Gastroesophageal sphincter (tissue), 4 donors: ENCODE measurements at regions not wholly inside any gene's neighbourhood (a gene's known extent, or its start where the extent isn't known, plus 50 kb on each side); places are given as distances from the start of the nearest gene placed in this dataset.

ENCODE experiments used
- ATAC-seq: fragments of 150-250 bp; one replicate; pipeline ENCODE4 v1.9.1; 2016; ENCODE audit warnings: mild to moderate bottlenecking, moderate library complexity
- H3K27ac ChIP-seq, 4 donors: fragments of 200-600 bp; sonication (generic) in 3 of 4; 1 replicate in 3 of 4; 2 replicates in 1 of 4; pipeline ENCODE4 v1.5.1; 2016 to 2019
- H3K27me3 ChIP-seq: fragments of 200-600 bp; sonication (generic); one replicate; pipeline ENCODE4 v1.5.1; 2019
- H3K36me3 ChIP-seq, 2 donors: fragments of 200-600 bp; sonication (generic); one replicate each; pipeline ENCODE4 v1.5.1; 2019; ENCODE audit warnings: control low read depth in 1 of 2
- H3K4me1 ChIP-seq, 3 donors: fragments of 200-600 bp; sonication (generic); 1 replicate in 2 of 3; 2 replicates in 1 of 3; pipeline ENCODE4 v1.5.1; 2016 to 2019; ENCODE audit warnings: control low read depth in 2 of 3
- H3K4me3 ChIP-seq, 2 donors: fragments of 200-600 bp; sonication (generic); one replicate each; pipeline ENCODE4 v1.5.1; 2019; ENCODE audit warnings: mild to moderate bottlenecking in 1 of 2, moderate library complexity in 1 of 2
- H3K9me3 ChIP-seq, 3 donors: fragments of 200-600 bp; sonication (generic); one replicate each; pipeline ENCODE4 v1.5.1; 2017 to 2019; ENCODE audit warnings: control low read depth in 2 of 3
- EP300 ChIP-seq: sonication (generic); formaldehyde crosslinking; IDR thresholded peaks from one replicate; pipeline ENCODE4 v1.6.1; 2017; ENCODE audit warnings: antibody characterized with exemption, mild to moderate bottlenecking
- POLR2A ChIP-seq, 2 donors: fragments of 450-650 bp; IDR thresholded peaks; one replicate each; pipeline ENCODE4 v1.6.1; 2017; ENCODE audit warnings: antibody characterized with exemption in 2 of 2, mild to moderate bottlenecking in 2 of 2, moderate library complexity in 1 of 2
- POLR2AphosphoS5 ChIP-seq: sonication (generic); formaldehyde crosslinking; IDR thresholded peaks from one replicate; pipeline ENCODE4 v1.6.1; 2017; ENCODE audit warnings: antibody characterized with exemption
- WGBS, 2 donors: methylation state at CpG; one replicate each; pipeline ENCODE4 v1.1.5; 2018; ENCODE audit warnings: low coverage in 1 of 2; 5-methylcytosine and 5-hydroxymethylcytosine counted together
- TF ChIP-seq, protein P1 (sequence below), 4 experiments: fragments of 200-600 bp in 2 of 4; fragments of 450-650 bp in 2 of 4; sonication (generic) in 1 of 4; IDR thresholded peaks; one replicate each; pipeline ENCODE4 v1.5.1; 2017 to 2019; ENCODE audit warnings: antibody characterized with exemption in 4 of 4, mild to moderate bottlenecking in 2 of 4, moderate library complexity in 2 of 4

DNA sequence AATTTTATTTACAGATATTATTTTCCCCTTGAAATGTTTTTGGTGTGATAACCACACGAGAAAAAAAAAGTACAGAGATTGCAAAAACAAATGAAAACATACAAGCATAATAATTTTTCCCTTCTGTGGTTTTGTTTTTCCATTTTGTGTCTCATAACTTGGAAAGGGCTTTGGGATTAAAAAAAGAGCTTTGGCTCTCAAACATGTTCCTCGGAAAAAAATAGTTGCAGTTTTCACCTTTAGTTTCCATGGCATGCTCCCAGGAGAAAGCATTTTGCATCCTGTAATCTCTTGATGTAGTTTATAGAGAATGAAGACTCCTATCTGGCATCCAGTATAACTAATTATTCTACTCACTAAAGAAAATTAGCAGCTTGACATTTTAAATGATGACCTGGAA is 362.1 kb upstream of the PDGFD start:
- no peak overlapping the region for H3K27ac ChIP-seq
- H3K4me3 ChIP-seq = no peak overlapping the region
- H3K36me3 ChIP-seq = no peaks in the 10 kb centered on the region
- H3K27me3 ChIP-seq = no peaks in the 10 kb centered on the region
- ATAC-seq = no peak
- peaks cover 0 to 16% (median 5%) of the 10 kb centered on the region in 3 donors for H3K4me1 ChIP-seq
- H3K9me3 ChIP-seq = no peaks in the 10 kb centered on the region
- WGBS, 2 donors = 3 to 21% methylated on average over 2 of the region's 2 CpGs
- TF ChIP-seq EP300 (no peak), POLR2A (IDR thresholded peaks at IDR 0.05) (no peak), POLR2AphosphoS5 (no peak)
- TF ChIP-seq, protein P1, sequence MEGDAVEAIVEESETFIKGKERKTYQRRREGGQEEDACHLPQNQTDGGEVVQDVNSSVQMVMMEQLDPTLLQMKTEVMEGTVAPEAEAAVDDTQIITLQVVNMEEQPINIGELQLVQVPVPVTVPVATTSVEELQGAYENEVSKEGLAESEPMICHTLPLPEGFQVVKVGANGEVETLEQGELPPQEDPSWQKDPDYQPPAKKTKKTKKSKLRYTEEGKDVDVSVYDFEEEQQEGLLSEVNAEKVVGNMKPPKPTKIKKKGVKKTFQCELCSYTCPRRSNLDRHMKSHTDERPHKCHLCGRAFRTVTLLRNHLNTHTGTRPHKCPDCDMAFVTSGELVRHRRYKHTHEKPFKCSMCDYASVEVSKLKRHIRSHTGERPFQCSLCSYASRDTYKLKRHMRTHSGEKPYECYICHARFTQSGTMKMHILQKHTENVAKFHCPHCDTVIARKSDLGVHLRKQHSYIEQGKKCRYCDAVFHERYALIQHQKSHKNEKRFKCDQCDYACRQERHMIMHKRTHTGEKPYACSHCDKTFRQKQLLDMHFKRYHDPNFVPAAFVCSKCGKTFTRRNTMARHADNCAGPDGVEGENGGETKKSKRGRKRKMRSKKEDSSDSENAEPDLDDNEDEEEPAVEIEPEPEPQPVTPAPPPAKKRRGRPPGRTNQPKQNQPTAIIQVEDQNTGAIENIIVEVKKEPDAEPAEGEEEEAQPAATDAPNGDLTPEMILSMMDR (IDR thresholded peaks at IDR 0.05) = no peak

- Histone ChIP-seq H3K4me1 (peaks cover 0 to 16% (median 5%) of the 10 kb centered on the region in 3 donors), H3K9me3 (no peaks in the 10 kb centered on the region), H3K27ac (no peak overlapping the region), H3K36me3 (no peaks in the 10 kb centered on the region), H3K27me3 (no peaks in the 10 kb centered on the region), H3K4me3 (no peak overlapping the region)
- TF ChIP-seq EP300 (no peak), POLR2A (IDR thresholded peaks at IDR 0.05) (no peak), POLR2AphosphoS5 (no peak)
- TF ChIP-seq, protein P1 (IDR thresholded peaks at IDR 0.05) = no peak
- ATAC-seq = no peak
- 20 to 81% methylated on average over 2 to 3 of the region's 3 CpGs for WGBS, 2 donors
These were observed 361.5 kb upstream of the PDGFD start for GRCh38 chr11:104525416-104525815.

DNA sequence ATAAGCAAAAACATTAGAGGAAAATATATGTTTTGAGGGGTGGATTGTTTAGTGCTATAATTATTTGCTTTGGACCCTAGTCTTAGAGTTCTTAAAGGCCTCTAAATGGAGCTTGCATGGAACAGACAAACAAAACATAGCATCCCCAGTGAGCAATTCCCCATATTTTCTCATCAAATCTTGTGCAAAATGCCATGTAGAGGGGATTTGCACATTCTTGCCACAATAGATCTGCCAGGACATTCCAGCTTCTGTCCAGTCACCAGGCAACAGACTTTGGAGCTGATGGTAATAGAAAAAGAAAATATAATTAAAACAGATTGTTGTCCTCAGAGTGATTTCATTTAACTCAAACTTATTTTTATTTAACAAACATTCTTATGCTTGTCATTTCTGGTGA is 360.3 kb upstream of the PDGFD start:
- no peaks in the 10 kb centered on the region for H3K27me3 ChIP-seq
- H3K9me3 ChIP-seq = no peaks in the 10 kb centered on the region
- H3K4me3 ChIP-seq = no peak overlapping the region
- no peak overlapping the region for H3K27ac ChIP-seq
- H3K36me3 ChIP-seq = no peaks in the 10 kb centered on the region
- no peak for ATAC-seq
- TF ChIP-seq, protein P1 (IDR thresholded peaks at IDR 0.05) = no peak
- TF ChIP-seq POLR2AphosphoS5 (no peak), EP300 (no peak), POLR2A (IDR thresholded peaks at IDR 0.05) (no peak)
- peaks cover 0 to 16% (median 5%) of the 10 kb centered on the region in 3 donors for H3K4me1 ChIP-seq

DNA sequence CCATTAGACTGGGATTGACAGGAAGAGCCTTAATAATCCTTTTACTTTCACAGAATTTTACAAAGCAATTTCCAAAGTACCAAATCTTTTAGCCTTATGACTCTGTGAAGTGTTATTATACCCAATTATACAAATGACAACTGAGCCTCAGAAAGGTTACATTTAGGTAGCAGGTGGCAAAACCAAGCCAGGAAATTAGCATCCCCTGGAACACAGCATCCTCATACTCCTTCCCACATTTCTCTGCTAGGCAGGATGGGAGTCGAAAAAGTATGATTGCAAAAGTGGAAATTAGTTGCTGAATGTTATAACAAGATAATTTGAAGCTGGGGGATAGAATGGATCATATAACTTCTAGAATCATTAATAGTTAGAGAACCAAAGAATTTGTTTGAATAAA is 359.7 kb upstream of the PDGFD start:
- 93 to 100% methylated on average over 1 of the region's 1 CpG for WGBS, 2 donors
- Histone ChIP-seq H3K4me1 (peaks cover 0 to 16% (median 5%) of the 10 kb centered on the region in 3 donors), H3K27me3 (no peaks in the 10 kb centered on the region), H3K9me3 (no peaks in the 10 kb centered on the region), H3K4me3 (no peak overlapping the region), H3K36me3 (no peaks in the 10 kb centered on the region), H3K27ac (no peak overlapping the region)
- ATAC-seq = no peak
- no peak for TF ChIP-seq POLR2A (IDR thresholded peaks at IDR 0.05)
- TF ChIP-seq POLR2AphosphoS5 = no peak
- TF ChIP-seq, protein P1 (IDR thresholded peaks at IDR 0.05) = no peak
- no peak for TF ChIP-seq EP300

DNA sequence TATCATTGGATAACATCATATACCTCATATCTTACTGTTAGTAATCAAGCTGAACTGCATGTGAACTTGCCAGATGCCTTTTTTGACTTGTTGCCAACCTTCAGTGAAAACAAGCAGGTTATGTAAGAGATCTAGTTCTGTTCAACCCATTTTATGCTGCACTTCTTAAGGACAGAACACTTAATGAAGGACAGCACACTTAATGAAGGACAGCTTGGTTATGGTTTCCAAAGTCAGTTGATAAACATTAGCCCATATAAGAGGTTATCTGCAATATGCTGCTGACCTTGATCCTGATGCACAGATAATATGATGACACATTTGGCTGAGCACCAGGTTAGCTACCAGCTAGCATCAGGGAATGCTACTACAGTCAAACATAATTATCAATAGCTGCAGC is 358.7 kb upstream of the PDGFD start:
- H3K9me3 ChIP-seq = no peaks in the 10 kb centered on the region
- H3K4me1 ChIP-seq = peaks cover 0 to 16% (median 5%) of the 10 kb centered on the region in 3 donors
- no peak for ATAC-seq
- H3K27me3 ChIP-seq = no peaks in the 10 kb centered on the region
- H3K36me3 ChIP-seq = no peaks in the 10 kb centered on the region
- no peak overlapping the region for H3K4me3 ChIP-seq
- H3K27ac ChIP-seq = no peak overlapping the region
- TF ChIP-seq EP300 (no peak), POLR2A (IDR thresholded peaks at IDR 0.05) (no peak), POLR2AphosphoS5 (no peak)
- TF ChIP-seq, protein P1 (IDR thresholded peaks at IDR 0.05) = no peak
